K562 (cell line): ENCODE measurements at regions not wholly inside any gene's neighbourhood (a gene's known extent, or its start where the extent isn't known, plus 50 kb on each side); places are given as distances from the start of the nearest gene placed in this dataset.

ENCODE experiments used
- ATAC-seq: fragments of 200-7000 bp; cut with Tn5 transposase; 3 replicates; pipeline ENCODE4 v1.9.1; 2020; ENCODE audit warnings: moderate library complexity
- BruUV-seq: library from RNA; stranded (reverse); fragments of 400-500 nt; replicated peaks from 2 replicates; lab custom pipeline; 2021; lab: Mats Ljungman, UMichigan
- CTCF ChIA-PET: fragments of 300-600 bp; formaldehyde crosslinking; extraction: SDS; loops from one replicate; lab custom pipeline; 2021; ENCODE audit warnings: low intra/inter-chr PET ratio; lab: Yijun Ruan, JAX
- POLR2A ChIA-PET: fragments of 300-600, 350-650 bp; sonication (Branson Sonifier 250); formaldehyde crosslinking; extraction: SDS; loops from one replicate; lab custom pipeline; 2021; ENCODE audit warnings: antibody characterized with exemption, inconsistent platforms; lab: Yijun Ruan, JAX
- DNase-seq, 4 experiments: peaks; one replicate each; pipeline versions ENCODE4 v3.0.0 to v3.0.0-alpha.2; 2011 to 2018; ENCODE audit warnings: low spot score in 3 of 4, mixed read lengths in 3 of 4; ENCODE audit errors: extremely low read depth in 1 of 4
- FAIRE-seq: peaks from 2 replicates; lab custom pipeline; 2011; peaks lifted over from hg19 to GRCh38; lab: Jason Lieb, UNC
- H2AFZ ChIP-seq: 2 replicates; pipeline ENCODE4 v1.6.0; 2011; ENCODE audit warnings: low read depth, low read length, control low read depth, inconsistent platforms
- H3K27ac ChIP-seq: fragments of 200-600 bp; 3 replicates; pipeline ENCODE4 v1.8.0; 2011; ENCODE audit warnings: low read depth, mild to moderate bottlenecking, control low read depth, inconsistent platforms, low read length, moderate library complexity, mixed read lengths; ENCODE audit errors: extremely low read depth
- H3K27me3 ChIP-seq, 2 experiments: fragments of 300-600 bp in 1 of 2; 2 replicates in 1 of 2; 3 replicates in 1 of 2; pipeline versions ENCODE4 v1.6.0 to v1.8.0; 2011; ENCODE audit warnings: inconsistent platforms in 2 of 2, low read length in 2 of 2, mild to moderate bottlenecking in 1 of 2, mixed read lengths in 1 of 2, moderate library complexity in 1 of 2; ENCODE audit not compliant: control insufficient read depth in 2 of 2, insufficient read depth in 2 of 2
- H3K36me3 ChIP-seq: fragments of 300-600 bp; 3 replicates; pipeline ENCODE4 v1.8.0; 2011; ENCODE audit warnings: mild to moderate bottlenecking, low read length, inconsistent platforms; ENCODE audit not compliant: control insufficient read depth, insufficient read depth
- H3K4me1 ChIP-seq, 2 experiments: fragments of 200-600 bp in 1 of 2; replicated peaks in 1 of 2; 2 replicates in 1 of 2; 3 replicates in 1 of 2; pipeline versions ENCODE4 v1.5.1 to v1.8.0; 2011; ENCODE audit warnings: inconsistent platforms in 2 of 2, low read length in 2 of 2, mild to moderate bottlenecking in 1 of 2, mixed read lengths in 1 of 2, moderate library complexity in 1 of 2; ENCODE audit not compliant: control insufficient read depth in 2 of 2, insufficient read depth in 2 of 2
- H3K4me2 ChIP-seq: 2 replicates; pipeline ENCODE4 v1.6.1; 2011; ENCODE audit warnings: low read length, control low read depth, inconsistent platforms, mixed read lengths; ENCODE audit not compliant: insufficient read depth
- H3K4me3 ChIP-seq: fragments of 200-600 bp; sonication (generic), shearing (Covaris generic); 2 replicates; pipeline ENCODE4 v1.5.1; 2016; ENCODE audit warnings: control low read depth, inconsistent platforms
- H3K79me2 ChIP-seq: fragments of 200-600 bp; 3 replicates; pipeline ENCODE4 v1.8.0; 2011; ENCODE audit warnings: low read length, inconsistent platforms; ENCODE audit not compliant: control insufficient read depth, insufficient read depth
- H3K9ac ChIP-seq, 2 experiments: 2 replicates each; pipeline versions ENCODE4 v1.6.0 to v1.6.1; 2011; ENCODE audit warnings: low read depth in 2 of 2, low read length in 2 of 2, control low read depth in 1 of 2, inconsistent platforms in 1 of 2, mild to moderate bottlenecking in 1 of 2, mixed read lengths in 1 of 2; ENCODE audit not compliant: insufficient read depth in 1 of 2
- H3K9me1 ChIP-seq: one replicate; pipeline ENCODE4 v1.6.0; 2011; ENCODE audit warnings: inconsistent platforms, mild to moderate bottlenecking, low read length, moderate library complexity; ENCODE audit not compliant: control insufficient read depth, insufficient read depth
- H3K9me3 ChIP-seq: replicated peaks from 2 replicates; pipeline ENCODE4 v1.5.1; 2011; ENCODE audit warnings: low read depth, low read length, inconsistent platforms; ENCODE audit not compliant: control insufficient read depth, insufficient read depth
- H4K20me1 ChIP-seq: replicated peaks from 2 replicates; pipeline ENCODE4 v1.6.1; 2011; ENCODE audit warnings: low read length, inconsistent platforms, mixed read lengths; ENCODE audit not compliant: control insufficient read depth, insufficient read depth
- CHCHD3 ChIP-seq: fragments of 250-450 bp; sonication (Bioruptor Pico); IDR thresholded peaks from 2 replicates; pipeline ENCODE4 v2.1.2; 2022; ENCODE audit warnings: mild to moderate bottlenecking
- DACH1 ChIP-seq: fragments of 450-650 bp; IDR thresholded peaks from 2 replicates; pipeline ENCODE4 v1.6.1; 2018; ENCODE audit not compliant: partially characterized antibody
- GATA2 ChIP-seq: sonication (generic); formaldehyde crosslinking; IDR thresholded peaks from 2 replicates; pipeline ENCODE4 v1.4.0; 2020; ENCODE audit warnings: mild to moderate bottlenecking, missing genetic modification reagents
- KDM1A ChIP-seq, 2 experiments: fragments of 450-650 bp; IDR thresholded peaks; 2 replicates each; pipeline ENCODE4 v1.6.1; 2016; ENCODE audit warnings: mild to moderate bottlenecking in 2 of 2
- KLF13 ChIP-seq: fragments of 450-650 bp; IDR thresholded peaks from 2 replicates; pipeline ENCODE4 v1.6.1; 2016; ENCODE audit warnings: missing genetic modification characterization, low read depth, mild to moderate bottlenecking, missing compliant biosample characterization, moderate library complexity, borderline replicate concordance
- PKNOX1 ChIP-seq: fragments of 450-650 bp; IDR thresholded peaks from 2 replicates; pipeline ENCODE4 v1.6.1; 2016
- ZNF592 ChIP-seq: fragments of 450-650 bp; IDR thresholded peaks from 2 replicates; pipeline ENCODE4 v1.6.1; 2017; ENCODE audit warnings: antibody characterized with exemption, mild to moderate bottlenecking
- ZNF699 ChIP-seq: fragments of 250-450 bp; sonication (Bioruptor Pico); IDR thresholded peaks from 2 replicates; pipeline ENCODE4 v1.8.0; 2021; ENCODE audit warnings: mild to moderate bottlenecking, moderate library complexity; ENCODE audit not compliant: insufficient replicate concordance
- ZNF707 ChIP-seq: fragments of 250-450 bp; sonication (Bioruptor Pico); conservative IDR thresholded peaks from 2 replicates; pipeline ENCODE4 v1.8.0; 2022; ENCODE audit warnings: inconsistent platforms, mild to moderate bottlenecking, moderate library complexity
- ZNF785 ChIP-seq: fragments of 250-450 bp; sonication (Bioruptor Pico); IDR thresholded peaks from 2 replicates; pipeline ENCODE4 v1.4.0; 2020; ENCODE audit warnings: mild to moderate bottlenecking
- WGBS: fragments of 100-300 bp; shearing (Covaris generic); methylation state at CpG from one replicate; pipeline ENCODE4 v1.1.6; 2016; ENCODE audit warnings: low coverage, mixed read lengths; ENCODE audit not compliant: insufficient coverage; ENCODE audit errors: missing lambda C conversion rate; 5-methylcytosine and 5-hydroxymethylcytosine counted together
- in situ Hi-C: fragments of 300-500 bp; cut with MboI; formaldehyde crosslinking; loops from 4 replicates; pipeline ENCODE4 v1.15.0; 2018; ENCODE audit warnings: inconsistent platforms, mixed read lengths
- intact Hi-C: fragments of 100-400 bp; cut with micrococcal nuclease; formaldehyde crosslinking; loops from 2 replicates; pipeline ENCODE4 v1.14.2; 2022

GRCh38 chr6:94041945-94042709 lies 622.8 kb upstream of the EPHA7 start:
- Histone ChIP-seq H4K20me1 (no peaks in the 10 kb centered on the region), H3K4me1 (no peaks in the 10 kb centered on the region), H3K9me1 (no peaks in the 10 kb centered on the region), H3K79me2 (no peaks in the 10 kb centered on the region), H3K9me3 (peaks cover 2% of the 10 kb centered on the region; the same call in 1 of the 2 replicates), H3K9ac (no peak overlapping the region), H3K36me3 (no peaks in the 10 kb centered on the region), H3K4me3 (no peak overlapping the region), H3K4me2 (no peak overlapping the region), H2AFZ (no peak overlapping the region), H3K27me3 (no peaks in the 10 kb centered on the region), H3K27ac (no peak overlapping the region)
- intact Hi-C loops, result no loop called here
- BruUV-seq, result no TSS peak
- ATAC-seq, result no peak
- no peak for TF ChIP-seq KLF13 (tag)
- no peak for TF ChIP-seq ZNF699 (CRISPR knock-in tag)
- WGBS, result 0% methylated on average over 3 of the region's 3 CpGs
- in situ Hi-C loops, result no loop called here
- POLR2A ChIA-PET, result no interaction called here
- no peak for FAIRE-seq
- CTCF ChIA-PET, result no interaction called here
- no peak for DNase-seq

GRCh38 chr6:94036024-94036423 lies 616.7 kb upstream of the EPHA7 start:
- intact Hi-C loops, result no loop called here
- no TSS peak for BruUV-seq
- no peak for ATAC-seq

More at GRCh38 chr6:94036024-94036423, 616.7 kb upstream of the EPHA7 start:
- ChIA-PET CTCF (no interaction called here), POLR2A (no interaction called here)
- 0% methylated on average over 3 of the region's 3 CpGs for WGBS
- DNase-seq (no peak), FAIRE-seq (no peak)
- no peak overlapping the region for H3K9ac ChIP-seq
- H3K79me2 ChIP-seq, result no peaks in the 10 kb centered on the region
- no peak overlapping the region for H2AFZ ChIP-seq
- H3K9me1 ChIP-seq, result no peaks in the 10 kb centered on the region
- no peaks in the 10 kb centered on the region for H3K27me3 ChIP-seq
- no peaks in the 10 kb centered on the region for H3K36me3 ChIP-seq
- in situ Hi-C loops, result no loop called here
- H3K27ac ChIP-seq, result no peak overlapping the region
- no peak overlapping the region for H3K4me3 ChIP-seq
- H3K9me3 ChIP-seq, result no peaks in the 10 kb centered on the region
- H3K4me1 ChIP-seq, result no peaks in the 10 kb centered on the region
- H3K4me2 ChIP-seq, result no peak overlapping the region
- no peak for TF ChIP-seq CHCHD3 (CRISPR knock-in tag)
- TF ChIP-seq KDM1A (IDR thresholded peaks at IDR 0.05), result no peak
- no peak for TF ChIP-seq GATA2 (CRISPR knock-in tag)
- no peak for TF ChIP-seq ZNF785 (CRISPR knock-in tag)
- TF ChIP-seq DACH1, result no peak
- TF ChIP-seq PKNOX1, result no peak
- peak; percentile 66; the same call in 1 of the 2 replicates for TF ChIP-seq ZNF707 (CRISPR knock-in tag)
- TF ChIP-seq ZNF592, result no peak
- TF ChIP-seq, all 486 proteins: peak for 1
- no peaks in the 10 kb centered on the region for H4K20me1 ChIP-seq
